GM12873 (cell line): ENCODE measurements at regions not wholly inside any gene's neighbourhood (a gene's known extent, or its start where the extent isn't known, plus 50 kb on each side); places are given as distances from the start of the nearest gene placed in this dataset.

Experiments
- CTCF ChIP-seq: IDR thresholded peaks from 2 replicates; pipeline ENCODE4 v1.5.1; 2012; ENCODE audit warnings: low read depth, mild to moderate bottlenecking, moderate library complexity, low read length, control low read depth; ENCODE audit not compliant: insufficient read depth; ENCODE audit errors: missing control alignments

GRCh38 chr16:74169687-74170376 lies 126.8 kb upstream of the PSMD7 start:
- TF ChIP-seq CTCF = no peak

- TF ChIP-seq CTCF = no peak
These were observed 127.5 kb upstream of the PSMD7 start for GRCh38 chr16:74169066-74169465.

GRCh38 chr16:74168445-74168844 lies 128.2 kb upstream of the PSMD7 start:
- no peak for TF ChIP-seq CTCF

- TF ChIP-seq CTCF = no peak
These were observed 130.2 kb upstream of the PSMD7 start for GRCh38 chr16:74166456-74166855.

- TF ChIP-seq CTCF = no peak
These were observed 131.0 kb upstream of the PSMD7 start for GRCh38 chr16:74165566-74166080.

- no peak for TF ChIP-seq CTCF
These were observed 135.9 kb upstream of the PSMD7 start for GRCh38 chr16:74160759-74161158.

GRCh38 chr16:74153773-74154172 lies 142.8 kb upstream of the PSMD7 start:
- TF ChIP-seq CTCF = no peak
